ENCODE measurements at regions not wholly inside any gene's neighbourhood (a gene's known extent, or its start where the extent isn't known, plus 50 kb on each side); places are given as distances from the start of the nearest gene placed in this dataset.

GRCh38 chr2:120809151-120809550 is 73.5 kb downstream of the GLI2 start:
- DNase-seq (ENCODE audit: low read depth in 2 of 2): no peak

DNA sequence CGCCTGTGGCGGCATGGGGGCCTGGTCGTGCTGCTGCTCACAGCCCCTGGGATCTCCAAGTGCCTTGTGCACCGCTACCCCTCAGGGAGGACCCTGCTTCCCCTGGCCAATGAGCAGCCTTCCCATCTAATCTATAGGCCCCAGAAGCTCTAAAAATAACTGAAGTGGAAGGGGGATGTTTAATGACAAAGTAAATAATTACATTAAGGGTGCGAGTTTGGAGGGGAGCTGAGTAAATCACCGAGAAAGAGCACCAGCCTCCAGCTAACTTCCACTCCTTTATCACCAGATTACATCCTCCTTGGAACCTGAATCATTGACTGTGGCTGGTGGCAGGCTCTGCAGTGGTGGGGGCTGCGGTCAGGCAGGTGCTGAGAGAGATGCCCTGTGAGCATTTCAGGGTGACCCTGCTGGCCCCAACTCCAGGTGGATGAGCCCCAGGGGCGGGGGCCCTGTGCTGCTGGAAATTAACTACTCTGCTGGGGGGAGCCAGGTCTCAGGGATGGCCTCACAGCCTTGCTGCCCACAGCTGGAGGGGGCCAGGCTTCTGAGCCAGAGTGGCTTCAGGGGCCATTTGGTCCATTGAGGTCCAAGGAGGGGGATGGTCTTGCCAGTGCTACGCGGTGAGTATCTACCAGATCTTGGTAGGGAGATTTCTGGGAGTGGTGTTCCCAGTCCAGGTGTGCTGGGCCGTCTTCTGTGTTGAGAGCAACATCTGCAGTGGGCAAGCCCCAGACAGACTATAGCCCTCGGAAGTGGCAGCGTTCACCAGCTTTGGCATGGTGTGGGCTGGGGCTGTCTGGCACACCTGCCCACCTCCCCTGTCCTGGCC is 74.2 kb downstream of the GLI2 start:
- no peak for DNase-seq (ENCODE audit: low read depth in 2 of 2)

- DNase-seq (ENCODE audit: low read depth in 2 of 2): no peak
These were observed 75.0 kb downstream of the GLI2 start for GRCh38 chr2:120810639-120811038.

GRCh38 chr2:120812866-120813265 is 77.2 kb downstream of the GLI2 start:
- no peak for DNase-seq (ENCODE audit: low read depth in 2 of 2)

DNA sequence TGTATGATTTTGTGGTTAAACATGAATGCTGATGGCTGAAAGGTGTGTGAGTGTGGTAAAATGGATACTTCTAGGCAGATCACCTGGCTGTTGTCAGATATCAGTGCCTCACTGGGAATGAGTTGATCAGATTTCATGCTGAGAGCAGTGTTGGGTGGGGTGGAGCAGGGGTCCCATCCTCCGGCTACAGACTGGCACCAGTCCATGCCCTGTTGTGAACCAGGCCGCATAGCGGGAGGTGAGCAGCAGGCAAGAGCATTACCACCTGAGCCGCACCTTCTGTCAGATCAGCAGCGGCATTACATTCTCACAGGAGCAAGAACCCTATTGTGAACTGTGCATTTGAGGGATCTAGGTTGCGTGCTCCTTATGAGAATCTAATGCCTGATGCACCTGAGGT is 78.7 kb downstream of the GLI2 start:
- DNase-seq (ENCODE audit: low read depth in 2 of 2): no peak

DNA sequence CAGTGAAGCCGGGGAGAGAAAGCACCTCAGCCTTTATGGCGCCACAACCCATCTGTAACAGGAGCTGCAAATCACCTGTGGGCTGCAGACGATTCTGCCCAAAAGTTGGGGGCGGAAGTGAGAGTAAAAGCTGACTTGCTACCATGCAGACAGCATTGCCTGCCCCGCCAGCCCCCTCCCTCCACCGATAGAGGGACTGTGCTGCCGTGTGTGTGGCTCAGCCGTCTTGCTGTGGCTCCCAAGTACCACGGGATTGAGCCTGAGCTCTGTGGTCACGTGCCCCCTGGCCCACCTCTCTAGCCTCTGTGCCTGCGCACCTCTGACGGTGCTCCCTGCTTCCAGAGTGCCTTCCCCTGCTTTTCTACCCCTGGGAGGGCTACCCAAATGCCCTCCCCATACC is 79.6 kb downstream of the GLI2 start:
- no peak for DNase-seq (ENCODE audit: low read depth in 2 of 2)

GRCh38 chr2:120817136-120817955 is 81.7 kb downstream of the GLI2 start:
- DNase-seq (ENCODE audit: low read depth in 2 of 2): no peak

GRCh38 chr2:120817956-120818325 is 82.3 kb downstream of the GLI2 start:
- no peak for DNase-seq (ENCODE audit: low read depth in 2 of 2)

- no peak for DNase-seq (ENCODE audit: low read depth in 2 of 2)
These were observed 82.8 kb downstream of the GLI2 start for GRCh38 chr2:120818441-120818920.

- DNase-seq (ENCODE audit: low read depth in 2 of 2): no peak
These were observed 84.1 kb downstream of the GLI2 start for GRCh38 chr2:120819720-120820210.

DNA sequence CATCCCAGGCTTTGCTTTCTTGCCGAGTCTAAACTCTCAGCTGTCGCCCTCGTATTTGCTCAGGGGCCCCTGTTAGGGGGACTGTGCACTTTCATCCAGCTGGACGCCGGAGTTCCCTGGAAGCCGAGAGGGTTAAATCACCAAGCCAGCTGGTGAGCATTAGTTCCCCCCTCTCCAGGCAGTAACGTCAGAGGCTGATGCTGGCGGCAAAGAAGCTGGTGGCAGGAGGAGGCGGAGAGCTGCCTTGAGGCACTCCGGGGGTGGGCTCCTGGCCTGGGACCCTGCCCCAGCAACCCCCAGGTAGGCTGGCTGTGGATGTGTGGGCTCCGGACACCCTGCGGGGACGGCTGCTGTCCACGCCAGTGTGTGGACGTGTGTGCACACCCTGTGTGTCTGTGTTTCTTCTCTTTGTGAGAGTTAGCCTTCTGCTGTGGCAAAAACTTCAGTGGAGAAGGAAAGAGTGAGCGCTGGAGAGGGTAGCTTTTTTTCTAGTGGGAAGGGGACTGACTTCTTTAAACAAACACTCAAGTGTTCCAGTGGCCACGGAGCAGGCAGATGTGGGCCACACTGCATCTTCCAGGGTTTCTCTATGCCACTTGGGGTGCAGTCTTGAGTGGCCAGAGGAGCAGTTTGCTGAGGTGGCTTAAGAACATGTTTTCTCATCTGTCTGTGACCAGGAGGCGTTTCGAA is 84.7 kb downstream of the GLI2 start:
- no peak for DNase-seq (ENCODE audit: low read depth in 2 of 2)

DNA sequence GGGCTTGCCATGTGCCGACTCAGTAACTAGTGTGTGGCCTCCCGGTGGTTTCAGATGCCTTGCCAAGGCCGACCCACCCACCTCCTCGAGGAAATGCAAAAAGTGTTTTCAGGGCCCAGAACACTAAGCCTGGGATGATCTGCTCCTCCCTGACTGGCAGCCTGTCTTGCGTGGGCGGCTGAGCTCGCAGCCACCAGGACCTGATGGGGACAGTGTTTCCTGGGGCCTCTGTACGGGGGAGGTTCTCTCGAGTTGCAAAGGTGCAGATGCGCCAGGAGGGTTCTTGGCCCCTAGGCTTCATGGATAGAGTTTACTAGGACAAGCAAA is 85.2 kb downstream of the GLI2 start:
- DNase-seq (ENCODE audit: low read depth in 2 of 2): no peak

DNA sequence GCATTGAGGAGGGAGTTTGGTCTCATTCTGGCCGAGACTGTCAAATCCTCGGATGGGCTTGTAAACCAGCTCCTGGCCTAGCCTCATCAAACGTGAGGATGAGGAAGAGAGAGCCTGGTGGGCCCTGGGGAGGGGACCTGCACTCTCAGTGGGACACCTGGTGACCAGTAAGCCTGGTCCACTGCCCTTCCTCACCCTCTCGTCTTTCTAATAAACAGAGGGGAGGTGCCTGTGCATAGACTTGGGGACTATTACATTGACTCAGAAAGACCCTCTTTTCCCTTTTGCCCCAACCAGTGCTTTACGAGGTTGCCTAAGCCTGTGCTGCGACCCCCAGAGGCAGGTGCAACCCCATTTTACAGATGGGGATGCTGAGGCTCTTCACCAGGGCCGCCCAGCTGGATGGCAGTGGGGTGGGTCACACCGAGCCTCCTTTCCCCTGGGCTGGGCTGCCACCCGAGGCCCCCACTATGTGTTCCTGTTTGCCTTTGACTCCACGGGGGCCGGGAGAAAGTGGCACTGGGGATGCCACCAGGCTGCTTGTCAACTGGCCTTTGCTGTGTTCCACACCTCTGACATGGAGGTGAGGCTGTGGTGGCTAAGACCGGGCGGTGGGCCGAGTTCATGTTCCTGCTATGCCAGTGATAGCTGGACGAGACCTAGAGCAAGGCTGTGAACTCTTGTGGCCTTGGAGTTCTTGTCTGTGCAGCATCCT is 85.9 kb downstream of the GLI2 start:
- no peak for DNase-seq (ENCODE audit: low read depth in 2 of 2)

GRCh38 chr2:120822933-120823332 is 87.3 kb downstream of the GLI2 start:
- DNase-seq (ENCODE audit: low read depth in 2 of 2): no peak

GRCh38 chr2:120823551-120823950 is 87.9 kb downstream of the GLI2 start:
- no peak for DNase-seq (ENCODE audit: low read depth in 2 of 2)

DNA sequence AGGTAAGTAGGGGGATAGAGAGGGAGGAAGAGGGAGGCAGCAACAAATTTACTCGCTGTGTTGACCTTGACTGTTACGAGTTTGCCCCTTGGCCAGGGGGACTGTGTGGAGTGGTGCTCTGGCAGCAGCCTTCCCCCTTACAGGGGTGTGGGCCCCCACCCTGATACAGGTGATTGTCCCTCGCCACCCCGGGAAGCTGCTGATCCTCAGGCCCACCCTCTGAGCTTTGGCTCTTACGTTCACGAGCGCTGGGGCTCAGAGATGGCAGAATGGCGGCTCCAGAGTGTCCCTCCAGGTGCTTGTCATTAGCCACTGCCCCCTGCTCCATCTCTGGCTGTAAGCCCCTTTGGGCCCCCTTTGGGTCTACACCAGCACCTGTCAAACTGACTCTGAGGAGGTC is 88.6 kb downstream of the GLI2 start:
- no peak for DNase-seq (ENCODE audit: low read depth in 2 of 2)

DNA sequence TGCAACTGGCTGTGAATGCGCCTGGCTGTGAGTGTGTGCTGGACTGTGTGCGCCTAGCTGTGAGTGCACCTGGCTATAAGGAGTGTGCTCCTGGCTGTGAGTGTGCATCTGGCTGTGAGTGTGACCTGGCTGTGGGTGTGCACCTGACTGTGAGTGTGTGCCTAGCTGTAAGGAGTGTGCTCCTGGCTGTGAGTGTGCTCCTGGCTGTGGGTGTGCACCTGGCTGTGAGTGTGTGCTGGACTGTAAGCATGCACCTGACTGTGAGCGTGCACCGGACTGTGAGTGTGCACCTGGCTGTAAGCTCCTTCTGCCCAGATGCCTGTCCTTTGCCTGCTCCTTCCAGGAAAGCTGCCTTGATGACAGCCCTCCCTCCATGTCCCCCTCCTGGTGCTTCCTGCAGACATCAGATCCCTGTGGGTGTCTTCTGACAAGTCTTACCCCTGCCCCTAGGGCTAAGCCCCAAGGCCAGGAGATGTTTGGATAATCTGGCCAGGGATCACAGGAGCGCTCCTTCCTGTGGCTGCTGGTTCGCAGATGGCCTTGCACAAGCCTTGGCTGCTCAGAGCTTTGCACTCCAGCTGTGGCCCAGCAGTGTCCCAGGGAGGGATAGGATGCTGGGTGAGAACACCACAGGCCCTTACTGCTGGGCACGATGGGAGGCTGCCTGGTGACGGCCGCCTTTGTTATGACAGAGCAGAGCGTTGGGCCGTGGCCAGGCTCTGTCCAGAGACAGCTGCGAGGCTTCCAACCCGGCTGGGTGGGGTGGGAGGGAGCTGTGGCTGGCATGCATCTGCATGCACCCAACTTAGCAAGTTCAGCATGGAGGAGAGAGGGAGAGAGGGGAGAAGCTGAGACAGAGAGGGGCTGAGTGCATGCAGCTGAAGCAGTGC is 89.9 kb downstream of the GLI2 start:
- DNase-seq (ENCODE audit: low read depth in 2 of 2): no peak

DNA sequence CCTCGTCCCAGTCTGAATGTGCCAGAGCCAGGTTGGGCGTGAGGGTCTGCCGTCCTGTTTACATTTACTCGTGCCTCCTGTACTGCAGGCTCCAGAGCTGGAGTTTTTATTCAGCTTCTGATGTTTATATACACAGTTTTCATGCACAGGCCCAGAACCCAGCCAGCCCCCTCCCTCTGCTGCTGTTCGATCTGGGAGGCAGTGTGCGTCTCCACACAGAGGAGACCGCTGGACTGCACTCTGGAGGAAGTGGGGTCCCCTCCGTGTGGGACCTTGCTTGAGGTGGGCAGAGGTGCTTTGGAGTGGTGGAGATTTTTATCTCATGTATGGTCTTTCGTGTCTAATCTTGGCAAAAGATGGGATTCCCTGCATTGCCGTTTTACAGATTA is 90.6 kb downstream of the GLI2 start:
- DNase-seq (ENCODE audit: low read depth in 2 of 2): no peak

DNA sequence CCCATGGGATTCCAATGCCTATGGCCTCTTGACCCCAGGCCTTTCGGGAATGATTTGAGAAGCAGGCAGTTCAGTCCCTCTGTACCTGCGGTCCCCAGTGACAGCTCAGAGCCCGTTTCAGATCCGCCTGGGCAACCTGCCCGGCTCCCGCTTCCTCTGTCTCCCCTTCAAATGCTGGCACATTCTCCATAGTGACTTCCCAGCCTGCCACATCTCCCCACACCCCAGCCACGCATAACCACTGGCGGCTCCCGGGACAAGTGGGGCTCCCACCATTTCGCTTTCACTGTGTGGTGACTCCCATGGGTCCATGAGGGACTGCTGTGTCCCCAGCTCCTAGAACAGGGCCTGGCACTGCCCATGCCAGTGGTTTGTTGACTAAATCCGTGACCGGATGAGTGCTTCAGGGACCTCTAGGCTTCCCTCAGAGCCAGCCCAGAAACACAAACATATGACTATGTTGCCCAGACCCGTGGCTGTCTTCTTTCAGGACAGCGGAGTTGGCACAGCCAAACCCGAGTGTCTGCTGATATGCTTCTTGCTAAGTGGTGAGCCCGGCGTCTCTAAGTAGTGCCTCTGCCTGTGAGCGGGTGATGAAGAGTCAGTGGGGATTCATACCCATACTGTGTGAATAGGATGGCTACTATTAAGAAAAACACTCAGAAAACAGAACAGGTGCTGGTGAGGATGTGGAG is 91.2 kb downstream of the GLI2 start:
- DNase-seq (ENCODE audit: low read depth in 2 of 2): no peak

- no peak for DNase-seq (ENCODE audit: low read depth in 2 of 2)
These were observed 92.4 kb downstream of the GLI2 start for GRCh38 chr2:120828066-120828465.
